ENCODE measurements at regions not wholly inside any gene's neighbourhood (a gene's known extent, or its start where the extent isn't known, plus 50 kb on each side); places are given as distances from the start of the nearest gene placed in this dataset.

GRCh38 chr20:10109641-10110040 is 74.9 kb downstream of the ANKEF1 start:
- TF ChIP-seq CTCF (IDR thresholded peaks at IDR 0.05) (no peak), POLR2A (IDR thresholded peaks at IDR 0.05) (no peak)
